ENCODE measurements at regions not wholly inside any gene's neighbourhood (a gene's known extent, or its start where the extent isn't known, plus 50 kb on each side); places are given as distances from the start of the nearest gene placed in this dataset.

GRCh38 chr2:64730551-64731262 is 77.0 kb upstream of the SERTAD2 start:
- TF ChIP-seq EZH2 (IDR thresholded peaks at IDR 0.05; ENCODE audit: borderline replicate concordance, low read depth, low read length, poor library complexity, severe bottlenecking), result no peak
- no peak for TF ChIP-seq CTCF (conservative IDR thresholded peaks at IDR 0.05; ENCODE audit: low read depth, low read length)

Measured in A673 (cell line).